ENCODE measurements at regions not wholly inside any gene's neighbourhood (a gene's known extent, or its start where the extent isn't known, plus 50 kb on each side); places are given as distances from the start of the nearest gene placed in this dataset.

DNA sequence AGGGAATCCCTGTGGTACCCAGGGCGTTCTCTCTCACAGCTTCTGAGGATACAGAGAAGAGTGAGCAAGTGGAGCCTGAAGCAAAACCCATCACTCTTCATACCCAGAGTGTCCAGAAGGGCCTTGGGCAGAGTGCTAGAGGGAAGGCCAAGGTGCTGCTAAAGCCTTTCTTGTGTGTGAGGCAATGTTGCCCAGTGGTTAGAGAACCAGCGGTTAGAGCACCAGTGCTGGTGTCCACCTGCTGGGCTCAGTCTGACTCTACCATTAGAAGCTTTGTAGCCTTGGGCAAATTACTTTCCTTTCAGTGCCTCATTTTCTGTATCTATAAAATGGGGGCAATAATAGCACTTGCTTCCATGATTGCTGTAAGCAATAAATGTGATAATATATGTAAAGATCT, 210.5 kb upstream of the SKOR2 start:
- no peaks in the 10 kb centered on the region for H3K9me2 ChIP-seq (ENCODE audit: insufficient read depth)
- no TSS peak for BruUV-seq (replicated peaks)
- no peak for DNase-seq
- no peaks in the 10 kb centered on the region for H4K20me1 ChIP-seq (ENCODE audit: insufficient read depth)
- H3K4me1 ChIP-seq (replicated peaks; ENCODE audit: insufficient read depth) = no peaks in the 10 kb centered on the region
- no peaks in the 10 kb centered on the region for H3F3A ChIP-seq (ENCODE audit: insufficient read depth, low read depth)
- no peak overlapping the region for H3K27ac ChIP-seq
- H3K4me2 ChIP-seq = no peak overlapping the region
- no peaks in the 10 kb centered on the region for H3K36me3 ChIP-seq (ENCODE audit: low read depth)
- H3K4me3 ChIP-seq = no peak overlapping the region
- intact Hi-C loops (cut with micrococcal nuclease; ENCODE audit: unreplicated experiment) = no loop called here
- TF ChIP-seq, protein P1, sequence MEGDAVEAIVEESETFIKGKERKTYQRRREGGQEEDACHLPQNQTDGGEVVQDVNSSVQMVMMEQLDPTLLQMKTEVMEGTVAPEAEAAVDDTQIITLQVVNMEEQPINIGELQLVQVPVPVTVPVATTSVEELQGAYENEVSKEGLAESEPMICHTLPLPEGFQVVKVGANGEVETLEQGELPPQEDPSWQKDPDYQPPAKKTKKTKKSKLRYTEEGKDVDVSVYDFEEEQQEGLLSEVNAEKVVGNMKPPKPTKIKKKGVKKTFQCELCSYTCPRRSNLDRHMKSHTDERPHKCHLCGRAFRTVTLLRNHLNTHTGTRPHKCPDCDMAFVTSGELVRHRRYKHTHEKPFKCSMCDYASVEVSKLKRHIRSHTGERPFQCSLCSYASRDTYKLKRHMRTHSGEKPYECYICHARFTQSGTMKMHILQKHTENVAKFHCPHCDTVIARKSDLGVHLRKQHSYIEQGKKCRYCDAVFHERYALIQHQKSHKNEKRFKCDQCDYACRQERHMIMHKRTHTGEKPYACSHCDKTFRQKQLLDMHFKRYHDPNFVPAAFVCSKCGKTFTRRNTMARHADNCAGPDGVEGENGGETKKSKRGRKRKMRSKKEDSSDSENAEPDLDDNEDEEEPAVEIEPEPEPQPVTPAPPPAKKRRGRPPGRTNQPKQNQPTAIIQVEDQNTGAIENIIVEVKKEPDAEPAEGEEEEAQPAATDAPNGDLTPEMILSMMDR (conservative IDR thresholded peaks at IDR 0.05) = no peak
- no peak for TF ChIP-seq EZH2 (IDR thresholded peaks at IDR 0.05; ENCODE audit: low read depth)
- no peaks in the 10 kb centered on the region for H3K9me3 ChIP-seq (ENCODE audit: insufficient read depth, low read depth)
- ChIA-PET CTCF (no interaction called here), POLR2A (ENCODE audit: unreplicated experiment) (no interaction called here)
- no peaks in the 10 kb centered on the region for H3K79me2 ChIP-seq (ENCODE audit: low read depth)
- no peak overlapping the region for H2AFZ ChIP-seq
- H3K27me3 ChIP-seq (ENCODE audit: insufficient read depth, low read depth) = peaks cover 28% of the 10 kb centered on the region

DNA sequence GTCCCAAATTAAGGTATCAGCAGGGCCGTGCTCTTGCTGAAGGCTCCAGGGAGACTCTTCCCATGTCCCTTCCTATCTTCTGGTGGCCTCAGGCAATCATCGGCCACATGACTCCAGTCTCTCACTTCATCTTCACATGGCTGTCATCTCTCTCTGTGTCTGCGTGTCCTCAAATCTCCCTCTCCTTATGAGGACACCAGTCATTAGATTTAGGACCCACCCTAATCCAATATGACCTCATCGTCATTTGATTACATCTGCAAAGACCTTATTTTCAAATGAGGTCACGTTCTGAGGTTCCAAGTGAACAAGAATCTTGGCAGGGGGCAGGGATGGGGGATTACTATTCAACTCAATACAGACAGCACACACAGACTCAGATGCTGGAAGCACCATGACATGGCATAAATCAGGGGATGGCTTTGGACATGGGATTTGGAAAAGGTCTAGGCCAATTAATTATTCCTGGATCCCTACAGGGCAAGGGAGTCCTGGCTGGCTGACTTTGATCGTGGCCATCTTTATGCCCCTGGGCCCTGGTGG, 210.0 kb upstream of the SKOR2 start:
- Histone ChIP-seq H3K4me1 (replicated peaks; ENCODE audit: insufficient read depth) (no peaks in the 10 kb centered on the region), H4K20me1 (ENCODE audit: insufficient read depth) (no peaks in the 10 kb centered on the region), H3K4me2 (no peak overlapping the region), H3K9me2 (ENCODE audit: insufficient read depth) (no peaks in the 10 kb centered on the region), H3K36me3 (ENCODE audit: low read depth) (no peaks in the 10 kb centered on the region), H3K9me3 (ENCODE audit: insufficient read depth, low read depth) (no peaks in the 10 kb centered on the region), H3K27ac (no peak overlapping the region), H2AFZ (no peak overlapping the region), H3K79me2 (ENCODE audit: low read depth) (no peaks in the 10 kb centered on the region), H3K27me3 (ENCODE audit: insufficient read depth, low read depth) (peaks cover 25% of the 10 kb centered on the region), H3F3A (ENCODE audit: insufficient read depth, low read depth) (no peaks in the 10 kb centered on the region), H3K4me3 (no peak overlapping the region)
- TF ChIP-seq EZH2 (IDR thresholded peaks at IDR 0.05; ENCODE audit: low read depth) = no peak
- TF ChIP-seq, protein P1 (conservative IDR thresholded peaks at IDR 0.05) = no peak
- CTCF ChIA-PET = no interaction called here
- DNase-seq = no peak
- intact Hi-C loops (cut with micrococcal nuclease; ENCODE audit: unreplicated experiment) = no loop called here
- BruUV-seq (replicated peaks) = no TSS peak
- POLR2A ChIA-PET (ENCODE audit: unreplicated experiment) = no interaction called here

DNA sequence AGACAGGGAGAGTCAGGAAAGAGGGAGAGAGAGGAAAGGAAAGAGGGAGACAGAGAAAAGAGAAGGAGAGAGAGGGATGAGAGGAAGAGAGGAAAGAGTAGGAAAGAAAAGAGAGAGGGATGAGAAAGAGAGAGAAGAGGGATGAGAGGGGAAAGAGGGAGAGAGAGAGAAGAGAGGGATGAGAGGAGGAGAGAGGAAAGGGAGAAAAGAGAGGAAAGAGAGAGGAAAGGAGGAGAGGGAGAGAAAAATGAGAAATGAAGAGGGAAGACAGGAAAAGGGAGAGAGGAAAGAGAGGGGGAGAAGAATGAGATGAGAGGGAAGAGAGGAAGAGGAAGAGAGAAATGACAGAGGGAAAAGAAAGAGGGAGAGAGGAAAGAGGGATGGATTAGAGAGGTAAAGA, 207.0 kb upstream of the SKOR2 start:
- Histone ChIP-seq H4K20me1 (ENCODE audit: insufficient read depth) (no peaks in the 10 kb centered on the region), H3K9me3 (ENCODE audit: insufficient read depth, low read depth) (no peaks in the 10 kb centered on the region), H2AFZ (no peak overlapping the region), H3K27me3 (ENCODE audit: insufficient read depth, low read depth) (peaks cover 38% of the 10 kb centered on the region), H3K4me3 (no peak overlapping the region), H3K27ac (no peak overlapping the region), H3K36me3 (ENCODE audit: low read depth) (no peaks in the 10 kb centered on the region), H3K9me2 (ENCODE audit: insufficient read depth) (no peaks in the 10 kb centered on the region), H3F3A (ENCODE audit: insufficient read depth, low read depth) (no peaks in the 10 kb centered on the region), H3K4me2 (no peak overlapping the region), H3K4me1 (replicated peaks; ENCODE audit: insufficient read depth) (no peaks in the 10 kb centered on the region), H3K79me2 (ENCODE audit: low read depth) (no peaks in the 10 kb centered on the region)
- TF ChIP-seq, protein P1 (conservative IDR thresholded peaks at IDR 0.05) = no peak
- TF ChIP-seq EZH2 (IDR thresholded peaks at IDR 0.05; ENCODE audit: low read depth) = no peak
- CTCF ChIA-PET = no interaction called here
- BruUV-seq (replicated peaks) = no TSS peak
- intact Hi-C loops (cut with micrococcal nuclease; ENCODE audit: unreplicated experiment) = no loop called here
- POLR2A ChIA-PET (ENCODE audit: unreplicated experiment) = no interaction called here
- DNase-seq = no peak
